Liver (tissue), 3 donors: ENCODE measurements at regions not wholly inside any gene's neighbourhood (a gene's known extent, or its start where the extent isn't known, plus 50 kb on each side); places are given as distances from the start of the nearest gene placed in this dataset.

Source experiments
- ATF3 ChIP-seq: IDR thresholded peaks from 2 replicates; pipeline ENCODE4 v1.6.1; 2016; ENCODE audit warnings: antibody characterized with exemption
- CTCF ChIP-seq: fragments of 150-350 bp; IDR thresholded peaks from 2 replicates; pipeline ENCODE4 v1.5.1; 2017; ENCODE audit warnings: improper control_type of control experiment, low read depth, low read length; ENCODE audit not compliant: missing input control
- EGR1 ChIP-seq, 2 donors: IDR thresholded peaks; 2 replicates each; pipeline ENCODE4 v1.6.1; 2016 to 2018; ENCODE audit warnings: antibody characterized with exemption in 2 of 2, low read depth in 2 of 2
- GABPA ChIP-seq, 2 donors: IDR thresholded peaks in 1 of 2; conservative IDR thresholded peaks in 1 of 2; 2 replicates each; pipeline ENCODE4 v1.6.1; 2016; ENCODE audit warnings: antibody characterized with exemption in 2 of 2, mild to moderate bottlenecking in 1 of 2, moderate library complexity in 1 of 2
- MAX ChIP-seq: IDR thresholded peaks from 2 replicates; pipeline ENCODE4 v1.6.1; 2016; ENCODE audit warnings: antibody characterized with exemption
- NR2F2 ChIP-seq: IDR thresholded peaks from 2 replicates; pipeline ENCODE4 v1.6.1; 2016; ENCODE audit warnings: antibody characterized with exemption
- RAD21 ChIP-seq, 2 donors: IDR thresholded peaks; 2 replicates each; pipeline ENCODE4 v1.6.1; 2016; ENCODE audit warnings: antibody characterized with exemption in 2 of 2, mild to moderate bottlenecking in 2 of 2
- REST ChIP-seq: IDR thresholded peaks from 2 replicates; pipeline ENCODE4 v1.6.1; 2016; ENCODE audit warnings: antibody characterized with exemption, mild to moderate bottlenecking
- SP1 ChIP-seq: IDR thresholded peaks from 2 replicates; pipeline ENCODE4 v1.6.1; 2018; ENCODE audit warnings: antibody characterized with exemption, mild to moderate bottlenecking
- TAF1 ChIP-seq: conservative IDR thresholded peaks from 2 replicates; pipeline ENCODE4 v1.6.1; 2016; ENCODE audit warnings: antibody characterized with exemption, mild to moderate bottlenecking
- YY1 ChIP-seq: IDR thresholded peaks from 2 replicates; pipeline ENCODE4 v1.6.1; 2016; ENCODE audit warnings: antibody characterized with exemption, mild to moderate bottlenecking
- donor health status: healthy.
- donor health status: healthy.

GRCh38 chr6:40695114-40695513 is 108.0 kb upstream of the LRFN2 start:
- TF ChIP-seq CTCF (no peak), YY1 (no peak), NR2F2 (no peak), TAF1 (no peak), MAX (no peak), ATF3 (no peak), REST (no peak), EGR1 (IDR thresholded peaks at IDR 0.05; ENCODE audit: low read depth in 2 of 2) (no peak), SP1 (no peak), RAD21 (IDR thresholded peaks at IDR 0.05) (no peak), GABPA (IDR thresholded peaks at IDR 0.05 in 1 of 2, conservative IDR thresholded peaks at IDR 0.05 in 1 of 2) (no peak)
